GM19238 (cell line): ENCODE measurements at regions not wholly inside any gene's neighbourhood (a gene's known extent, or its start where the extent isn't known, plus 50 kb on each side); places are given as distances from the start of the nearest gene placed in this dataset.
"Not testable (repeated sequence)": the region's sequence is repeated elsewhere in the genome, so short reads cannot be mapped to it uniquely, and the experiment has no call there.

Experiments used
- DNase-seq: peaks from one replicate; pipeline ENCODE4 v3.0.0; 2011; ENCODE audit warnings: low spot score; ENCODE audit not compliant: insufficient read length

DNA sequence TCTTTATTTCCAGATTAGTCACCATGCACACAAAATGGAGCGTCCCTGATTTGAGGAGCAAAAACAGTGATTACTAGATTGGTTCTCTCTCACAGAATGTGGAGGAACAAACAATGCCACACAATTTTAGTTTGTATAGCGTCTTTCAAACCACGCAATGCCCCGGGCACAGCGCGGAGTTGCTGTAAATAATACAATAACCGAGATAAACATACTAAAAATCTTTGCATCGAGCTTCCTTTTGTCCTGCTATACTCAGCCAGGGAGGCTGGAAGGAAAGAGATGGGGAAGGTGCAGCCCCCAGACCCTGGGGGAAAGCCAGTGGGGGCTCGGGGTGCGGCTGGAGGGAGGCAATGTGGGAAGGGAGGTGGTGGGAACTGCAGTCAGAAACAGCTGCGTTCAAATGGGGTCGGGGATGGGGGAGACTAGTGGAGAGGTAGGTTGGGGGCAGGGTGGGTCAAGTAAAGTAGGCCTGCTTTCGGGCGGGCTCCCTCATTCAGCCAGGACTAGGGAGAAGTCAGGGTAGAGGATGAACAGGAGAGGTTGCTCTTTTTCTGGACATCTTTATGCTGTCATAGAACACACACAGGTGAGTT is 366.3 kb downstream of the RPS6KC1 start:
- DNase-seq, result no peak

DNA sequence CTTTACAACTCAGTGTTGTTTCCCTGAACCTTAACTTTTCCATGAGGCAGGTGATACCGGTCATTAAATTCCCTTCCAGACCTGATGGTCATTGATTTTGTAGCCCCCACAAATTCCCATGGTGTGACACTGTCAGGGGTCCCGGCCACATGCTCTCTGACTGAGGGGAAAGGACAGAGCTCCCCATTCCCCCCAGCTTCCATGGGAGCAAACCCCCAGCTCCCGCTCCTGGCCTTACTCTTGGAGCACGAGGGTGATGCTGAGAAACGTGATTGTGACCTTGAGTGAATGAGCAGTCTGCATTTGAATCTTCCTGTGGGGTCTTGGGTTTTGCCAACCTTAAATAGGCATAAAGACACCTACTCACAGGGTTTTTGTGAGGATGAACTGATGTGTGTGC is 366.8 kb downstream of the RPS6KC1 start:
- no peak for DNase-seq

DNA sequence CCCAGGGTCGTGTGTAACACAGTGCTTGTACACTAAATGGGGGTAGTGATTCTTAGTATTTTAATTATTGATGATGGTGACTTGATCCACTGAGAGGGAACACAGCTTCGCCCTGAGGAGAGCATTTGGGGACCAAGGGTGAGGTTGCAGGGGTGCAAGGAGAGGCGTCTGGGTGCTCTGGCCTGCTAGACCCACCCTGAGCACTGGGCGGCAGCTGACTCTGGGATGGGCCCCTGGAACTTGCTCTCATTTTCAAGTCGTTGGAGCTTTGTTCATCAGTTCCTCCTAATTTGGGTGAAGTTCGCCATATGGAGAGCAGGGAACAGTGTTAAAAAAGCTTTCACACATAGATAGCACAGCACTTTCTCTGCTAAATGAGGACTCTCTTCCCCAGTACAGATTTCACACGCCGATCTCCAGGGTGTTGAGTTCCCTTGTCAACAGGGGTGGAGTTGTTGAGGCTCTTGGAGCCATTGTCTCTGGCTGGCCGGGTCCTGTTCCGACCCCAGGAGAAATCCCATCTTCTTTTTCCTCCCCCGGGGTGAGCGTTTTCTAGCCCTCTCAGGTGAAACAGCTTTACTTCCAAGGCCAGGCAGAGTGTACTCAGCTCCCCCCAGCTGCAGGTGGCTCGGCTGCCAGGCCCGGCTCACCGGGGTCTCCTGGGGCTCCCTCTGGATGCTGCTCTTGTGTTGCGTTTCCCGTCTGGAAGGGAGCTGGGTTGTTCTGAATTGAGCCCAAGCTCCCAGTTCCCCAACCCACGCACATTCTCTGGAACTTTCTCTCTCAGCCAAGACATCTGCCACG is 367.4 kb downstream of the RPS6KC1 start:
- no peak for DNase-seq

DNA sequence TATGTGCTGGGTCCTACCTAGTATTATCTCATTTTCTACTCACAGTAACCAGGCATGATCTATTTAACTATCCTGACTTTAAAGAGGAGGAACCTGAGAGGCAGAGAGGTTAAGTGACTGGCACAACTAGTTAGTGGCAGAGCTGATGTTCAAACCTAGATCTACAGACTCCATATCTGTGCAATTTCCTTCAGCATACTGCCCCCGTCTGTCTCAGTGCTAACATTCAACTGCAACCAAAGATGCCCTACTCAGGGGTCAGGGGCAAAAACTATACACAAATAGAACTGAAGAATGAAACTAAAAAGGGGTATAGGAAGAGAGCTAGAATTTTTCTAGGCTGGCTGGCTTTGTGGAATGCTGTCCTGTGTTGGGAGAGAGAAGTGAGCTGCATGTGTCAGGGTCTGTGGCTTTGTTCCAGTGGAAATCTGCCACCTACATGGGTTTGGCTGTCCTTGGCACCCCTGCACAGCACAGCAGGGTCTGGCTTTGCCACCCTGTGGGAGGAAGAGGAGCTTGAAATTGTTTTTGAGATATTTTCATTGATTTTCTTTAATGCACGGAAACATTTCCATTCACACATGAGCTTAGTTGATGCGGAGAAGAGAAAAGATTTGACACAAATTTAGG is 368.5 kb downstream of the RPS6KC1 start:
- no peak for DNase-seq

DNA sequence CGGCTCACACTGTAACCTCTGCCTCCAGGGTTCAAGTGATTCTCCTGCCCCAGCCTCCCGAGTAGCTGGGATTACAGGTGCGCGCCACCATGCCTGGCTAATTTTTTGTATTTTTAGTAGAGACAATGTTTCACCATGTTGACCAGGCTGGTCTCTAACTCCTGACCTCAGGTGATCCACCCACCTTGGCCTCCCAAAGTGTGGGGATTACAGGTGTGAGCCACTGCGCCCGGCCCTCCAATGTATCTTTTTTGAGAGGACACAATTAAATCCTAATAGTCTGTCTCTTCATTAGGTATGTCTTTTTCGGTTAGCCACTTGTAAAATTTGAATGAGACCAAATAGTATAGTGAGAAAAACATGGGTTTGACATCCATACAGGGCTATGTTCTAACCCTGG is 370.1 kb downstream of the RPS6KC1 start:
- not testable (repeated sequence) for DNase-seq

DNA sequence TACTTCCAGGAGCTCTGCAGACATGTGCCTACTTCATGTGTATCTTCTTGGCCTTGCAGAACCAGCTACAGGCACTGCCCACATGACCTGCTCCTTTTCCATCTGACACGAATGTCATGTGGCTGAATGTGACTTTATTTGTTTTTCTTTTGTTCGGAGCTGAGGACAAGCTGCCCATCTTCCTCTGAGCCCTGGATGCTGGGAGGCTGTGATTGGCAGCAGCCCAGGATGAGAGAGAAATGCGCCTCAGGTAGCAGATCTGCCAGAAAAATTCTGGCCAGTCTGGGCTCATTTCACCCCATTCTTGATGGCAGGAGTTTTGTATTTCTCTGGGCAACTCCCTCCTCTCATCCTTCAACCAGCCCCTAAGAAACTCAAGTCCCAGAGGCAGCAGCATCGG is 372.0 kb downstream of the RPS6KC1 start:
- DNase-seq, result no peak

DNA sequence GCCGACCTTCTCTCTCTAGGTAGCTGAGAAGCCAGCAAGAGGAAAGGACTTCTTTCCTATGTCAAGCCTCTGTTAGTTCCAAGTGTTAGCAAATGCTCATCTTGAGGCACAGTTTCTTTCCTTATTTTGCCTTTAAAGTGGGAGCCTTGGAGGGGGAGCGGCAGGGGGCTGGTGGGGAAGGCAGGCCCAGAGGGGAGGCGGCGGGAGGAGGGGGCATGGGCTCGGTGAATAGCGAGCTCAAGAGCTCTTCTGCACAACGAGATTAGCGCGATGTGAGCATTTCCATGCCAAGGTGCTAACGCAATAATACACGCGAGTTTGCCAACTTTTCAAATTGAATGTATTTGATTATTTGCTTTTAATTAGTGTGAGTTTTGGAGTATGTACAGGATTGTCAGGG is 372.6 kb downstream of the RPS6KC1 start:
- DNase-seq, result no peak

DNA sequence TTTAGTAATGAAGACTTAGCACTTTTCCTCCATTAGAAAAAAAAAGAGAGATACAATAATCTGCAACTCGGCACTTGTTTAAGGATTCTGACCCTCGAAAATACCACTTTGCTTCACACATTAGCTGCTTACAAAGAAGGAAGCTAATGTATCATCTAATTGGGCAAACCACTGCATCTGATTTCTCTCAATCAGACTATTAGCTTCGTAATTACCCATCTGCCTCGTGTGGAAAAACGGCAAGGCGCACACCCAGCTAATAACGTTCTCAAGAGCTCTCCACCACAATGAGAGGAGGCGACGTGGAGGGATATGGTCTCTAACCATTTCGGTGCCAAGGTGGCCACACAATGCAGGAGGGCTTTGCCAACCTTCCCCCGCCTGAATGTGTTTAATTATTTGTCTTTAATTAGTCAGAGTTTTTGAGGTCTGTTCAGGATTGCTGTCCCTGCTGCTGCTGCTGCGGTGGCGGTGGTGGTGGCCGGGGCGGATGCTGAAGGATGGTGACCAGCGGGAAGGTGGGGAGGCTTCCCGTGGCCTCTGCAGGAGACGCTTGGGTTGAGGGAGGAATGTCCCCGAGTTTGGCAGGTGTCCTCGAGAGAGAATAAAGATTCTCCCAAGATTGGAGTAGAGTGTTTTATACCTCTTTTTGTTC is 374.5 kb downstream of the RPS6KC1 start:
- no peak for DNase-seq

DNA sequence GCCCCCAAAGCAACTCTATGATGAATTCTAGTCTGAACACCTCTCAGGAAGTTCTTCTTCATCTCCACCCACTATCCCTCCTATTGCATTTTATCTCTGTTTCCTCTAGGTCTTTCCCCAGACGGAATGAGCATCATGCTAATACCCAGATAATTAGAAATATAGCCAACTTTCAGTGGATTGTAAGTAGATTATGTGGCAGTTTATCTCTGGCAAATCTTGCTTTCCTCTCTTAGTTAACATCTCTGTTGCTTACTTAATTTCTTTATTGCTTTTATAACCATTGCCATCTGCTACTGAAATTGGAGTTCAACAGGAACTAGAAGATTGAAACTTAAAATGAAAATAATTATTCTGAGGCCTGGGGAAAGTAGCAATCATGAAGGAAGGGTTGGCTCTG is 378.6 kb downstream of the RPS6KC1 start:
- DNase-seq, result no peak

DNA sequence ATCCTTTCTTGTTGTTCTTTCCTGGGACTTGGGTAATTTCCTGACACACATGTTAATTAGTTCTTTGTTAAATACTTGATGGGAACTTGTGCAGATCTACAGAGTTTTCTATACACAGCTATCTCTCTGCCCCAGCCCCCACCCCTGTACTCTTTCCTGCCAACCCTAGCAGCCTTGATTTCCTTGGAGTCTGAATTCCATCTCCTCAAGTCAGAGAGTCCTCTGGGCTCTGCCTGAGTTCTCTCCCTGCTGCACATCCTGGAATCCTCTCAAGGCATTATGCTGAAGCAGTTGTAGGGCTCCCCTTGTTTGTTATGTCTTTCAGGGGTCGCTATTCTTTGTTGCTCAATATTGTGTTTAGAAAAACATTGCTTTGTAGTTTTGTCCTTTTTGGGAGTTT is 384.7 kb downstream of the RPS6KC1 start:
- no peak for DNase-seq

DNA sequence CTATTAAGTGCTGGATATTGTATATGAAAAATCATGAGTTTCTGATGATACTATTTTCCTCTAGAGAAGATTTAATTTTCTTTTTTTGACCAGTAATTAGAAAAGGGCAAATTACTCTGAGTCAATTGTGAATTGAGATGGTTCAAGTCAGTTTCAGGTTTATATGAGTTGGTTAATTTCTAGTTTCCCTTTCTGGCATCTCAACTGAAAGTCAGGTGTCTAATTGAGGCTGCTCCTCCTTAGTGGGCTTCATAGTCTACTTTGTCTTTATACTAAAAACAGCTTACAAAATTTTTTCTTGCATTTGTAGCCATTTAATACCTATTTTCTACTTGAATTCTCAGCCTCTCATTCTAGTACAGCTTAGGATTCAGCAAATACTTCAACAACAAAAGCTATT is 387.3 kb downstream of the RPS6KC1 start:
- DNase-seq, result no peak

DNA sequence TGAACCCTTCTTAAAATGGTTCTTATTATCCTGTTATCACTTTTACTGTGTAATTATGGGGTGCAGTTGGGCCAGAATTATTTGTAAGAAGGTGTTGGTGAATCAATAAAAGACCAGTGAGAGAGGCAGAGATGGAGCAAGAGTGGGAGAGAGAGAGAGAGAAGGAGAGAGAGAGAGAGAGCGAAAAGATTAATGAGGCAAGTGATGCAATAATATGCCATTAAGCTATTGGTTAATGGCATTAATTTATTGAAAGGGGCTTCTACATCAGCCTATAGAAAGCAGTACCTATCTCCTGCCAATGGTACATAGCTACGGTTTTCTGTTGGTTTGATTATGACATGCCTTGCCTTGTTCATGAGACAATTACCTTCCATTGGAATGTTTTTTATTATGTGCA is 388.7 kb downstream of the RPS6KC1 start:
- no peak for DNase-seq

DNA sequence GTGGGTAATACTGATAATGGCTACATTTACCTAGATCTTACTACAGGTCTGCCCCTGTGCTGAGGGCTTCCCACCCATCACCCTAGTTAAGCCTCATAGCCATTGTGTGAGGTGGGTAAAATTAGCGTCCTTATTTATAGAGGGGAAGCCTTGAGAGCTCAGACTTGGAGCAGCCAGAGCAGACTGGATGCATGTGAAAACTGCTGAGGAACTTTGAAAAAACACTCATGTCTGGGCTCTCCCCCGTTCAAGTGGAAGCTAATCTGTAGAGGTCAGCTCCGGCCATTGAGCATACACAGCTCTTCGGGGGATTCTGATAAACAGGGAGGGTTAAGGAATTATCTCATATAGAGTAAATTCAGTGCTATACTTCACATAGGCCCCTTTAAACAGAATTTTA is 389.7 kb downstream of the RPS6KC1 start:
- no peak for DNase-seq

DNA sequence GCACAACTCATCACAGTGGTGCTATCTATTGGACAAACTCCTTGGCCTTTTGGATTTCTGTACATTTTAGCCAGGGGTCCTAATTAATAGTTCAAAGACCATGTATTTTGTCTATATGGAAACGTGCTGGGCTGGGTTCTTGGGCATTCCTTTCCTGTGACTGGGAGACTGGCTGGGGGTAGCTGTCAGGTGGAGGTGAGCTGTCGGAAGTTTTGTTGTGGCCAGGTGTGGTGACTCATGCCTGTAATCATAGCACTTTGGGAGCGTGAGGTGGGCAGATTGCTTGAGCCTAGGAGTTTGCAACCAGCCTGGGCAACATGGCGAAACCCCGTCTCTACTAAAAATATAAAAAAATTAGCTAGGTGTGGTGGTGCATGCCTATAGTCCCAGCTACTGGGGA is 392.4 kb downstream of the RPS6KC1 start:
- no peak for DNase-seq

DNA sequence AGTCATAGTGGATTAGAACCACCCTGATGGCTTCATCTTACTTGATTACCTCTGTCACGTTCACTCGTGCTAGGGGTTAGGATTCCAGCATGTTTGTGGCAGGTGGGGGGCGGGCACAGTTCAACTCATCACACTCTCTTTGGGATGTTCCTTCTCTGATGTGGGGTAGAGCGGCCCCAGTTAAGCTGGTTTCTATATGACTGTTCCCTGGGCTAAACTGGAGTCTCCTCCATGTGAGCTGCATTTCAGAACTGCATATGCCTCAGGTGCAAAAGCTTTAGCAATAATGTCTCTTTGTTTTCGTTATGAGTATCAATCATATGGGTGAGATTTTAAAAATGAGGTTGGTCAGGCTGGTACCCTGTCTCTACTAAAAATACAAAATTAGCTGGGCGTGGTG is 393.2 kb downstream of the RPS6KC1 start:
- DNase-seq, result no peak

DNA sequence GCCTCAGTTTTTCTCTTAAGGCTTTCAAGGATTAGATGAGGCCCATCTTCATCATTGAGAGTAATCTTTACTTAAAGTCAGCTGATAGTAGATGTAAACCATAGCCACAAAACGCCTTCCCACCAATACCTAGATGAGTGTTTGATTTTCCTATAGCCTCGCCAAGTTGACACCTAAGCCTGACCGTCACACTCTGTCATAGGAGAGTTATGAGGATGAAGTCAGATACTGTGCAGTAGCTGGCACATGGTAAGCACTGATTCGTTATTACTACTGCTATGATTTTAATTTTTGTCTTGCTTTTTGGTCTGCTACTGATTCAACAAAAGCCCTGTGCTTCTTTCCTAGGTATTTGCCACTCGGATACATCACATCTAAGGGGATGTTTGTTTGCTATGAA is 395.5 kb downstream of the RPS6KC1 start:
- no peak for DNase-seq

DNA sequence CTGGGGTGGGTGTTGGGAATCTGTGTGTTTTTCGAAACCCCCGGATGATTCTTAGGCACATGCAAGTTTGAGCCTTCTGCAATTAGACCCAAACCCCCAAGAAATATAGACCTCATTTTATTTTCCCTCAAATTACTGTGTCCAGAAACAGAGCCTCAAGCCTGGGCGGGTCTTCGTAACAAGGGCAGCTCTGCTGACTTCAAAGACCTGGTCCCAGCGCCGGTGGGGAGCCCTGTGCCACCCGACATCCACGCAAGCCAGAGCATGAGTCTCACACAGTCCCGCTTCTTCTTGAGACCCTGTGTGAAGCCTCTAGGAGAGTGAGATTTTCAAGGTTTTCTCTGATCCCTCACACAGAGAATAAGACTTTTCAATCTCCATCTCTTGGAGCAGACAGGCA is 397.3 kb downstream of the RPS6KC1 start:
- DNase-seq, result no peak

DNA sequence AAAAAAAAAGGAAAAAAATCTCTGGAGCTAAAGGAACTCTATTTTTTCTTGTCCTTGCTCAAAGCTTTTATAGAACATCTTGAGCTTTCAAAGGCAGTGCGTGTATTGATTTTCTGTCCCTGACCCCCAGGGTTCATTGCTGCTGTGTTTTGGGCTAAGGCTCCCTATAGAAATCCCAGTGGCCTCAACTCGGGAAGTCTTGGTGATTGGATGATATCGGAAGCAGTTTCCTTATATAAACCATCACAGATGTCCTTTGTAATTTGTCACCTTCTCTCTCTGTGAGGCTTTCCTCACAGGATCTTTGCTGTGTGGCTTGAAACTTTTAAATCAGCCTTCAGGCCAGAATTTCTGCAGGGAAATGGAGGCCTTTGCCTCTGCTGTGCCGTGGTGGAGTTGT is 397.7 kb downstream of the RPS6KC1 start:
- no peak for DNase-seq

DNA sequence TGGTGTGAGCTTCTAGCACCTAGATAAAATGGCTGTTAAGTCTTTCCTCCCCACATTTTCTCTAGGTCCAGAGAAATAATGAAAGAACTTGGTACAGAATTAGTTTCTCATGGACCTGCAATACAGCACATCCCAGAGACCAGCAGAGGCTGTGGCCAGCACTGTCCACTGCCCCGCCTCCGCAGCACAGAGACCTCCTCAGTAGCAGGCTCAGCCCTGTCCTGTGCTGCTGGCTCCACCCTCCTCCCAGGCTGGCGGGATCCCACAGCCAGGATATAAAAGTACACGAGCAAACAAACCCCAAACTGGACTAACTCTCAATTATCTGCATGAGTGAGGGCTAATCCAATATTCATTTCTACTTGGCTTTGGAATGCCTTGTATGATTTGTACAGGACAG is 401.5 kb downstream of the RPS6KC1 start:
- DNase-seq, result no peak

DNA sequence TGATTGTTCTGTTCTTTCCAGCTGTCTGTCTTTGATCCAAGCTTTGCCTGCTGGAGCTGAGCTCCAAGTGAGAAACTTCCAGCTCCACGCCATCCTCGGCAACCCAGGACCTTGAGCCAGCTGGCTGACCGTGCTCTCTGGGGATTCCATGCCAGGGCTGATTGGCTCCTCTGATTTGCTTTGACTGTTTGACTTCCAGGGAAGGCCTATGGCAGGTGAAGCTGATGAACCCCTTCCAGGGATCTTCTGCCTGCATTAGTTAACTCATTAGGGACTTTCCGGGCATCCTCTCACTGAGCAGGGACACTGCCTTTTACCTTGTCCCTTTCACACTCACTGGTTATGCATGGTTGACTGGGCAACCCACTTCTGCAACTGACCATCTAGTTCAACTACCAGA is 406.1 kb downstream of the RPS6KC1 start:
- DNase-seq, result no peak

DNA sequence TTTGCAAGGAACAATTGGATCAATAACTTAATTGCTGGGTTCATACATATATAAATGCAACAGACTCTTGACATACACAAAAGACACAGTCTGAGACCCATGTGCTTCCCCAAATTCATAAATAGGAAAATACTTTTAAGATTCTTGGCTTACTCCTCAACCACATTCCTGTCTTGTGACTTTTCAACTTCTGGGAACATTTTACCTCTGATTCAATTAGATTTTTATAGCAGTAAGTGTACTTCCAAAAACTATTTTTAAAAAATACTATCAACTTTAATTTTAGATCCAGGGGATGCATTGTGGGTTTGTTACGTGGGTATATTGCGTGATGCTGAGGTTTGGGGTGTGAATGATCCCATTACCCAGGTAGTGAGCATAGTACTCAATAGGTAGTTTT is 406.7 kb downstream of the RPS6KC1 start:
- no peak for DNase-seq

DNA sequence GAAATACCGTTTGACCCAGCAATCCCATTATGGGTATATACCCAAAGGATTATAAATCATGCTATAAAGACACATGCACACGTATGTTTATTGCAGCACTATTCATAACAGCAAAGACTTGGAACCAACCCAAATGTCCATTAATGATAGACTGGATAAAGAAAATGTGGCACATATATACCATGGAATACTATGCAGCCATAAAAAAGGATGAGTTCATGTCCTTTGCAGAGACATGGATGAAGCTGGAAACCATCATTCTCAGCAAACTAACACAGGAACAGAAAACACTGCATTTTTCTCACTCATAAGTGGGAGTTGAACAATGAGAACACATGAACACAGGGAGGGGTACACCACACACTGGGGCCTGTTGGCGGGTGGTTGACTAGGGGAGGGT is 411.3 kb downstream of the RPS6KC1 start:
- not testable (repeated sequence) for DNase-seq
